ENCODE measurements at regions not wholly inside any gene's neighbourhood (a gene's known extent, or its start where the extent isn't known, plus 50 kb on each side); places are given as distances from the start of the nearest gene placed in this dataset.

DNA sequence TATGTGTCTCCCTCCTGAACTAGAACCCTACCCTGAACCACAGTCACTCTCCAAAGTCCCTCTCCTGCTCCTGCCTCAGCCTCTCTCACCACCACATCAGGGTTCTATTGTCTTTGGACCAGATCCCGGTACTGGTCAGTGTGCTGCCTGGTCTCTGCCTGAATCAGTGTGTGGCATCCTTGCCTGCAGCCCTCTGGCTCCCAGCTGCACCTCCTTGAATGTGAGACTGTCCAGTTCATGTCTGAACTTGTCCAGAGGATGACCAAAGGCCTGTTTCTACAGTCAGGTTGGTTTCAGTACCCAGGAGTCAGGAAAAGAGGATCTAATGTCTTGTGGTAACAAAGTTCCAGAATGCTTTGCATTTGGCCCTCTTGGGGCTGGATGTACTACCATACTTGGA, 76.8 kb upstream of the RANBP3L start:
- Histone ChIP-seq H3K27ac (no peak overlapping the region), H3K27me3 (no peaks in the 10 kb centered on the region), H4K20me1 (ENCODE audit: low read depth) (no peaks in the 10 kb centered on the region), H3K4me1 (no peaks in the 10 kb centered on the region), H3K79me2 (ENCODE audit: low read depth) (no peaks in the 10 kb centered on the region), H3K4me2 (no peak overlapping the region), H3K4me3 (no peak overlapping the region), H3K9me3 (ENCODE audit: low read depth) (no peaks in the 10 kb centered on the region), H2AFZ (replicated peaks) (no peak overlapping the region), H3F3A (ENCODE audit: low read depth) (no peaks in the 10 kb centered on the region), H3K9ac (no peak overlapping the region), H3K36me3 (no peaks in the 10 kb centered on the region)
- no peak for DNase-seq (ENCODE audit: low spot score)
- no peak overlapping the region for H3K4me3 Mint-ChIP-seq
- H3K27me3 Mint-ChIP-seq (ENCODE audit: insufficient read depth, low read depth), result peaks cover 3% of the 10 kb centered on the region
- no peak overlapping the region for H3K27ac Mint-ChIP-seq
- no peak for TF ChIP-seq EZH2 (IDR thresholded peaks at IDR 0.05)
- TF ChIP-seq, protein P1, sequence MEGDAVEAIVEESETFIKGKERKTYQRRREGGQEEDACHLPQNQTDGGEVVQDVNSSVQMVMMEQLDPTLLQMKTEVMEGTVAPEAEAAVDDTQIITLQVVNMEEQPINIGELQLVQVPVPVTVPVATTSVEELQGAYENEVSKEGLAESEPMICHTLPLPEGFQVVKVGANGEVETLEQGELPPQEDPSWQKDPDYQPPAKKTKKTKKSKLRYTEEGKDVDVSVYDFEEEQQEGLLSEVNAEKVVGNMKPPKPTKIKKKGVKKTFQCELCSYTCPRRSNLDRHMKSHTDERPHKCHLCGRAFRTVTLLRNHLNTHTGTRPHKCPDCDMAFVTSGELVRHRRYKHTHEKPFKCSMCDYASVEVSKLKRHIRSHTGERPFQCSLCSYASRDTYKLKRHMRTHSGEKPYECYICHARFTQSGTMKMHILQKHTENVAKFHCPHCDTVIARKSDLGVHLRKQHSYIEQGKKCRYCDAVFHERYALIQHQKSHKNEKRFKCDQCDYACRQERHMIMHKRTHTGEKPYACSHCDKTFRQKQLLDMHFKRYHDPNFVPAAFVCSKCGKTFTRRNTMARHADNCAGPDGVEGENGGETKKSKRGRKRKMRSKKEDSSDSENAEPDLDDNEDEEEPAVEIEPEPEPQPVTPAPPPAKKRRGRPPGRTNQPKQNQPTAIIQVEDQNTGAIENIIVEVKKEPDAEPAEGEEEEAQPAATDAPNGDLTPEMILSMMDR (IDR thresholded peaks at IDR 0.05), result no peak
- TF ChIP-seq EZH2phosphoT487 (IDR thresholded peaks at IDR 0.05), result no peak
- H3K9me3 Mint-ChIP-seq, result no peaks in the 10 kb centered on the region
- no peaks in the 10 kb centered on the region for H3K36me3 Mint-ChIP-seq
- H3K4me1 Mint-ChIP-seq, result no peaks in the 10 kb centered on the region

DNA sequence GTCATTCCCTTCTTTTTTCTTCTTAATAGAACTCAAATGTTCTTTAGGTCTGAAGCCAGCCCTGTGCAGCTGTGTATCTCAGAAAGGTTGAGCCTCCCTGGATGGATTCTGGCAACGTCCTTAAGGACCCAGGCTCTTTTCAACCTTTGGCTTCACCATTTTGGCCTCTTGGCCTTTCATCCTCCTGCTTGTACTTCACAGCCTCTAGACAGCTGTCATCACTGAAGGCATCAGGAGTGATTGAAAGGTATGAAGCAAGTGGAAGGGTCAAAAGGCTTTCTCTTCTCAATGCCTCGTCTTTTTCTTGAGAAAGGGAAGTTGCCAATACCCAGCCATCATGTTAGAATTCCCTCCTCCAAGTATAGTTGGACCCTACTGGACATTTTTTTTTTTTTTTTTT, 81.2 kb upstream of the RANBP3L start:
- Mint-ChIP-seq H3K27ac (no peak overlapping the region), H3K4me1 (peaks cover 8% of the 10 kb centered on the region), H3K36me3 (no peaks in the 10 kb centered on the region), H3K4me3 (no peak overlapping the region), H3K9me3 (peaks cover 2% of the 10 kb centered on the region), H3K27me3 (ENCODE audit: insufficient read depth, low read depth) (peaks cover 2% of the 10 kb centered on the region)
- Histone ChIP-seq H3K27ac (no peak overlapping the region), H3K79me2 (ENCODE audit: low read depth) (no peaks in the 10 kb centered on the region), H4K20me1 (ENCODE audit: low read depth) (no peaks in the 10 kb centered on the region), H2AFZ (replicated peaks) (no peak overlapping the region), H3K27me3 (no peaks in the 10 kb centered on the region), H3K9ac (no peak overlapping the region), H3K9me3 (ENCODE audit: low read depth) (no peaks in the 10 kb centered on the region), H3K4me3 (no peak overlapping the region), H3F3A (ENCODE audit: low read depth) (no peaks in the 10 kb centered on the region), H3K4me1 (peaks cover 6% of the 10 kb centered on the region), H3K4me2 (no peak overlapping the region), H3K36me3 (no peaks in the 10 kb centered on the region)
- DNase-seq (ENCODE audit: low spot score), result no peak
- TF ChIP-seq, protein P1 (IDR thresholded peaks at IDR 0.05), result no peak
- TF ChIP-seq EZH2phosphoT487 (IDR thresholded peaks at IDR 0.05) (no peak), EZH2 (IDR thresholded peaks at IDR 0.05) (no peak)

DNA sequence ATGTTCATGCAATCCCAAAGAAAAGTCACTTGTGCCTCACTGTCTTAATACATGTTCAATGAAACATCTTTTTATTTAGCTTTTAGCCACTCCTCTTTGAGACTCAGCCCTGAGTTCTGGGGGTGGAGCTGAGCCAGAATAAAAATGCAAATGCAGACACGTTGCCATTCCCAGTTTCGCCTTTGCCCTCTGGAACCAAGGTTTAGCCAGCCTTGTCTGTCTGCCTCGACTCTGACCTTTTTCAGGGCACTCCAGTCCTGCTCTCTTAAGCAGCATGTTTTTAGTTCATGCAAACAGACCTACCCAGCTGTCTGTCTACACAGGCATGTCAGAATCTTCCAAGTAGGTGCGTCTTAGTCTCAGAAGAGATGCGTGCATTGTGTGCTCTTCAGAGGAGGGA, 82.2 kb upstream of the RANBP3L start:
- H3K27ac ChIP-seq, result no peak overlapping the region
- no peaks in the 10 kb centered on the region for H3K36me3 ChIP-seq
- H3K4me2 ChIP-seq, result no peak overlapping the region
- Mint-ChIP-seq H3K9me3 (peaks cover 2% of the 10 kb centered on the region), H3K4me1 (peaks cover 8% of the 10 kb centered on the region), H3K36me3 (no peaks in the 10 kb centered on the region), H3K27me3 (ENCODE audit: insufficient read depth, low read depth) (no peaks in the 10 kb centered on the region), H3K27ac (peak overlapping the region; percentile 0), H3K4me3 (no peak overlapping the region)
- no peak overlapping the region for H3K4me3 ChIP-seq
- H3K79me2 ChIP-seq (ENCODE audit: low read depth), result no peaks in the 10 kb centered on the region
- H4K20me1 ChIP-seq (ENCODE audit: low read depth), result no peaks in the 10 kb centered on the region
- H3F3A ChIP-seq (ENCODE audit: low read depth), result no peaks in the 10 kb centered on the region
- peak overlapping the region; percentile 32 for H2AFZ ChIP-seq (replicated peaks)
- no peaks in the 10 kb centered on the region for H3K9me3 ChIP-seq (ENCODE audit: low read depth)
- no peak for DNase-seq (ENCODE audit: low spot score)
- TF ChIP-seq, protein P1 (IDR thresholded peaks at IDR 0.05), result no peak
- no peak for TF ChIP-seq EZH2 (IDR thresholded peaks at IDR 0.05)
- TF ChIP-seq EZH2phosphoT487 (IDR thresholded peaks at IDR 0.05), result no peak
- H3K4me1 ChIP-seq, result peaks cover 6% of the 10 kb centered on the region
- H3K27me3 ChIP-seq, result no peaks in the 10 kb centered on the region
- no peak overlapping the region for H3K9ac ChIP-seq

Measured in neural progenitor cell (in vitro differentiated cells).